Activated CD8-positive, alpha-beta memory T cell treated with anti-CD3 and anti-CD28 coated beads, Interleukin-2, amount 50 U/mL, for 48 hours (primary cell): ENCODE measurements at regions not wholly inside any gene's neighbourhood (a gene's known extent, or its start where the extent isn't known, plus 50 kb on each side); places are given as distances from the start of the nearest gene placed in this dataset.

Source experiments
- DNase-seq: peaks from one replicate; pipeline ENCODE4 v3.0.0-alpha.2; 2020

- no peak for DNase-seq
Observed at GRCh38 chr2:8193686-8194615, 487.9 kb upstream of the ID2 start.

GRCh38 chr2:8195784-8196183, 486.1 kb upstream of the ID2 start:
- DNase-seq = no peak

GRCh38 chr2:8196316-8196715, 485.5 kb upstream of the ID2 start:
- no peak for DNase-seq

- no peak for DNase-seq
Observed at GRCh38 chr2:8197101-8197500, 484.8 kb upstream of the ID2 start.

DNA sequence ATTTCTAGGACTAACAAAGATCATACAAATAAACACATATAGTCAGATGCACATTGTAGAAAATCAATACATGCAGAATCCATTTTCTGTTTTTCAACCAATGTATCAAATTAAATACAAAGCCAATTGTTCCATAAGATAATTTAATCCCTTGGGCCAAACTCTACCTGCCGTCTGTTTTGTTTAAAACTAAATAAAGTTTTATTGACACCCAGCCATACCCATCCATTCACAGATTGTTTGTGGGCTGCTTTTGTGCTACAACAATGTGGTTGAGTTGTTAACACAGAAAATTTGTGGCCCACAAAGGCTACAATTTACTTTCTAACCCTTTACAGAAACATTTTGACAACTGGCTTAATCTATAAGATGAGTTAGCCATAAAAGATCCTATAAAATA, 484.0 kb upstream of the ID2 start:
- DNase-seq = no peak

GRCh38 chr2:8198766-8199382, 483.0 kb upstream of the ID2 start:
- DNase-seq = no peak

- no peak for DNase-seq
Observed at GRCh38 chr2:8202132-8202531, 479.7 kb upstream of the ID2 start.

DNA sequence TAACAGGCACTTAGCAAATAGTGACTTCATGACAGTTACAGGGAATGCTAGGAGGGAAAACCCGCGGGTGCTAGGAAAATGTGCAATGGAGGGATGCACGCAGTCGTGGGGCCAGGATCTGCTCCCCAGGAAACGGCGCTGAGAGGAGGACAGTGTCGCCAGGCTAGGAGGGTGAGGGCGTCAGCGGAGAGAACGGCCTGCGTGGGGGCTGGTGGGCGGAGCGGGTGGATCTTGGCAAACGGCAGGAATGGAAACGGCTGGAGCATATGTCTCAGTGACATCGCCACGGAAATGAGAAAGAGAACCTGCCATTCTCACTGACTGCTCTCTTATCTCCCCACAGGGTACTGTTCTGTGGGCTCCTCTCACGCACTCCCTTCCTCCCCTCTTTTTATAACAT, 478.5 kb upstream of the ID2 start:
- DNase-seq = no peak

DNA sequence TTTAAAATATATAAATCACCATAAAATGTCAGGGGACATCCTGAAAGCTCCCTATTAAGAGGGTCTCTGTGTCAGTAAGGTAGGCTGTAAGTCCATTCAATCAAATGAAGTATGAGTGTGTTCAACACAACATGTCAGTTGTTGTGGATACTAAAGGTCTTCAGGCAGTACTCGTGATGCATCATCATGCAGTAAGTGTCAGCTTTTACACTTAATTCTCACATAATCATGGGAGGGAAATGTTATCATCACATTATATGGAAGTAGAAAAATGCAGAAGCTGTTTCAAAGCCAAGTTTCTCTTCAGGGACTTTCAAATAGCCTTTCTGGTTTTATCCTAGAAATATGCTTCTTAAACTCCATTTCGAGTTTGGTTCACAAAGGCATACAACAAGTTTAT, 477.1 kb upstream of the ID2 start:
- no peak for DNase-seq

GRCh38 chr2:8209494-8209893, 472.4 kb upstream of the ID2 start:
- DNase-seq = no peak

- no peak for DNase-seq
Observed at GRCh38 chr2:8211384-8211783, 470.5 kb upstream of the ID2 start.

DNA sequence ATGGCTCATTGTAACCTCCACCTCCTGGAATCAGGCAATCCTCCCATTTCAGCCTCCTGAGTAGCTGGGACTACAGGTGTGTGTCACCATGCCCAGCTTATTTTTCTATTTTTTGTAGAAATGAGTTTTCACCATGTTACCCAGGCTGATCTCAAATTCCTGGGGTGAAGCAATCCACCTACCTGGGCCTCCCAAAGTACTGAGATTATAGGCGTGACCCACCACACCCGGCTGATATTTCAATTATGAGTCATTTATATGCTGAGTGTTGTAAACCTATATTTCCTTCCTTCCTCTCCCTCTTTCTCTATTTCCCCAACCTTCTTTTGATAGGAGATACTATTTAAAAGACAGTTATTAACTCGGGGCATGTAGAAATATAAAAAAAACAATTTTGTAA, 469.6 kb upstream of the ID2 start:
- DNase-seq = no peak

- DNase-seq = no peak
Observed at GRCh38 chr2:8214036-8214615, 467.7 kb upstream of the ID2 start.

- no peak for DNase-seq
Observed at GRCh38 chr2:8215159-8215863, 466.5 kb upstream of the ID2 start.

DNA sequence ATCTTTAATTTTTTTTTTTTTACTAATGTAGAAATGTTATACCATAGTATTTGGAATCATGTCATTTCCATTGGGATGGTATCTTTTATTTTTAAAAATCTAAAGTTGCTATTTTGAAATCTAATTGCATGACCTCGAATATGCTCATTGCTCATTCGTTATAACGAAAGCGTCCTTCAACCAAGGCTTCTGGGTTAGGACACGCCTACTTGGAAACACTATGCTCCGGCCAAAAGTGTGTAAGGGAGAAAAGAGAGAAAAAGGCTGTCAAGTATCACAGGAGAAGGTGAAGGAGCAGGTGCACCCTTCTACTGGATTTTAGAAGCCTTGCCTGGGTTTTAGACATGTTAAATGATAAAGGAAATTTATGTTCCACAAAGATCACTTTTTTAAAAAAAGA, 465.9 kb upstream of the ID2 start:
- no peak for DNase-seq

DNA sequence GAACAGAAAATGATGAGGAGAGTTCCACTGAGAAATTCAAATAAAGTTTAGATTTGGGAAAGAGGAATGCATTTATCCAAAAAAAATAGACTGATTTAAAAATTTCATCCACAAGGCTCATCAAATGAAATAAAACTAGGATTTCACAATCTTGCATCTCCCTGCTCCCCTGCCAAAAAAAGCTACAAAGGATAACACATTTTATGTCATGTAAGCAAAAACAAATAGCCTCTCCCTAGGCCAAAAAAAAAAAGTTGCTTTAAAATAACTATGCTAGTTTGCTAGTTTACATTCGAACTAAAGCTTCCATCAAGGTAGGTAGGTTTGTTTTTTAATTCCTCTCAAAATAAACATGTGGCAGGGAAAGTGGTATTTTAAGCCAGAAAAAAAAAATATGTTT, 465.5 kb upstream of the ID2 start:
- no peak for DNase-seq

DNA sequence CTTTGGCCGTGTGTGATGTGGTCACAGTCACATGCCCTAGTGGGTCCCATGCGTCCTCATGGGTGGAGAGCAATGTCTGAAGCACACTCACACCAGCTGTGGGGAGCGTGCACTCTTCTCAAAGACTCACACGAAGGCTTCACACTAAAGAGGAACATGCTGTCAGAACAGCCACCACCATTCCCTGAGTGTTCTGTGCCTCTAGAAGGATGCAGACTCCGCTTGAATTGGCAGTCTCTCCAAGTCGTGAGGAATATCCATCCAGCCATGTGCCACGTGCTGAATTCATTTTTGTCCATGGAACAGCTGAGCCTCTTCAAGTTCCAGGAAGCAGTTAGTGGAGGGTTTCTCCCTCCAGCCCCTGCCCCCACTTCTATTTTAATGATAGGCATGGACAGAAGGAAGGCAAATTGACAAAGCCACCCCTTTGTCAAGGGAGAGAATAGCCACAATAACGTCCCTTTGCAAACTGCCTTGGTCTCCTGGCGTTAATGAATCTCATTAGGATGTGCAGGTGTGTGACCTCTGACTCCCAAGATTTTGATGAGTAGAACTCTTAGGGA, 464.3 kb upstream of the ID2 start:
- DNase-seq = no peak

GRCh38 chr2:8219096-8219495, 462.8 kb upstream of the ID2 start:
- no peak for DNase-seq

- no peak for DNase-seq
Observed at GRCh38 chr2:8219631-8220355, 462.1 kb upstream of the ID2 start.

DNA sequence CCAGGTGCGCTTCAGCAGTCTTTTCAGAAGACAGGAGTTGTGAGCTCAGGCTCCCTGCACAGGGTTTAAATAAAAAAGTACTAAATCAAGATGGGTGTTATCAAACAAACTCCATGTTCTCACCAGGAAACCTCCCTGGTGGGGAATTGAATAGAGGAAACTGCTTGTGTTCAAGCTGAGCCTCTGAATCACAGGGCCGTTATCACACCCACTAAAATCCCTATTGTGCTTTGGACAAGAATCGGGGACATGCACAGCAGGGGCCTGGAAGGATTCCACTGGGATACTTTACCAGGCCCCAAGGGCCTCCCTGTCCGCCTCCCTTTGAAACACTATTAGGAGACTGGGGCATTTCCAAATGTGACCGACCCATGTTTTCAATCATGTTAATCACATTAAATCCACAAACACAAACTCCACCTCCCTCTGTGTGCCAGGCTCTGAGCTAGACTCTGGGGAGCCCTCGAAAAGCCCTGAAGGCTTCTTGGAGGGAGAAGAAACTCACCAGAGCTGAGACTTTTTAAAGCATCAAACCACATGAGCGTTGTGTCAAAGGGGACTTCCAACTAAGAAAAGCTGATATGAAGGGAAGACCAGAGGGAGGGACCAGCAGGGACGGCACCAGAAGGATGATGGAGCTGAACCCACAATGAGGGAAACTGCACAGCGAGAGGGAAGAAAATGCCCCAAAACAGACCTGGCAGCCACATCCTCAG, 458.7 kb upstream of the ID2 start:
- no peak for DNase-seq

DNA sequence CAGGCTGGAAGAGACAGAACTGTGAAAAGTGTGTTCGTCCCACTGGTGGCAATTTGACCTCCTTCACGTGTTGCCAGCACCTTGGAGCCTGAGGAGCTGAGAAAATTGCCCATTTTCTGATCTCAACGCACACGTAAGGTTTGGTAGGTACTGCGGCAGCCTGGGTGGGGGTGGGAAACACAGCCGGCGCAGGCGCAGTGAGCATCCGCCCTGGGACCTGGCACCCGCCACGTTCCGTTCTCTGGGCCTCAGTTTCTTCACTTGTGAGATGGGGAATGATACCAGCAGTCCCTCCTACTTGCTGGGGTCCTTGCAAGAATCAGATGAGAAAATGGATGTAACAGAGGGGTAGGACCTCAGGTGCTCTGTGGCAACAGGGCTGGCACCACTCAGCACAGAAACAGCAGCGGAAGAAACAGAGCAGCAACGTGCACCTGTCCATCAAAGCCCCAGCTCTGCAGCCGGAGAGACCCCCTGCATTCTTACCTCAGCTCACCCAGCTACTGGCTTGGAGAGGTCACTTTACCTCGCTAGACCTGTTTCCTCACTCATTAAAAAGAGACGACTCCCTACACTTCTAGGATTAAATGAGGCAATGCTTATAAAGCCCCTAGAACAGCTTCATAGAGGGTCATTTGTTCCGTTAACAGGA, 458.0 kb upstream of the ID2 start:
- no peak for DNase-seq
